GM20000 (cell line): ENCODE measurements at regions not wholly inside any gene's neighbourhood (a gene's known extent, or its start where the extent isn't known, plus 50 kb on each side); places are given as distances from the start of the nearest gene placed in this dataset.

ENCODE experiments used
- DNase-seq: peaks from one replicate; pipeline ENCODE4 v3.0.0; 2012; ENCODE audit warnings: low spot score
- TF ChIP-seq, protein P1 (sequence below): IDR thresholded peaks from 2 replicates; pipeline ENCODE4 v1.5.1; 2012; ENCODE audit warnings: mild to moderate bottlenecking, control low read depth; ENCODE audit errors: extremely low read depth, missing control alignments

DNA sequence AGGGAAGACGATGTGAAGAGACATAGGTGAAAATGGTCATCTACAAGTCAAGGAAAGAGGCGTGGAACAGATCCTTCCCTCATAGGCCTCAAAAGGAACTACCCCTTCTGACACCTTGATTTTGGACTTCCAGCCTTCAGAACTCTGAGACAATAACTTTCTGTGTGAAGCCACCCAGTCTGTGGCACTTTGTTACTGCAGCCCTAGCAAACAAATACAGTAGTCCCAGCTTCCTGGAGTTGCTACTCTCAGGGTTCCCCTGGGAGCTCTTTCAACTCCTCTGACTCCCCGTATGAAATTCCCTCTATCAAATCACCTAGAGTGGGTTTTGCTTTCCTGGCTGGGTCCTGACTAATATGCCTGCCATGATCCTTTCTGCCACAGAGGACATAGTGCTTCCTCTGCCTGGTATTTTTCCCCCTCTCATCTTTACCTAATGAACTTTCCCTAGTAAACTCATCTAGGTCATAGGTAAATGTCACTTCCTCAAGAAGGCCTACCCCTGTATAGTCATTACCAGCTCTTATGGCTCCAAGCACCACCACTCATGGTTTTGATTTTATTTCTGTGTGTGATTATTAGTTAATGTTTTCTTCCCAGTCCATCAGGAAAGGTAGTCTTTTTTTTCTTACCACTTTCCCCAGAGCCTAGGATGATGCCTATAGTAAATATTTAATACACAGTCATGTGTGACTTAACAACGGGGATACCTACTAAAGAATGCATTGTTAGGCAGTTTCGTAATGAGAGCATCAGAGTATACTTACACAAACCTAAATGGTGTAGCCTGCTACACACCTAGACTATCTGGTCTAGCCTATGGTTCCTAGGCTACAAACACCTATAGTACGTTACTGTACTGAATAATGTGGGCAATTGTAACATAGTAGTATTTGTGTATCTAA is 111.5 kb upstream of the LGALSL start:
- TF ChIP-seq, protein P1, sequence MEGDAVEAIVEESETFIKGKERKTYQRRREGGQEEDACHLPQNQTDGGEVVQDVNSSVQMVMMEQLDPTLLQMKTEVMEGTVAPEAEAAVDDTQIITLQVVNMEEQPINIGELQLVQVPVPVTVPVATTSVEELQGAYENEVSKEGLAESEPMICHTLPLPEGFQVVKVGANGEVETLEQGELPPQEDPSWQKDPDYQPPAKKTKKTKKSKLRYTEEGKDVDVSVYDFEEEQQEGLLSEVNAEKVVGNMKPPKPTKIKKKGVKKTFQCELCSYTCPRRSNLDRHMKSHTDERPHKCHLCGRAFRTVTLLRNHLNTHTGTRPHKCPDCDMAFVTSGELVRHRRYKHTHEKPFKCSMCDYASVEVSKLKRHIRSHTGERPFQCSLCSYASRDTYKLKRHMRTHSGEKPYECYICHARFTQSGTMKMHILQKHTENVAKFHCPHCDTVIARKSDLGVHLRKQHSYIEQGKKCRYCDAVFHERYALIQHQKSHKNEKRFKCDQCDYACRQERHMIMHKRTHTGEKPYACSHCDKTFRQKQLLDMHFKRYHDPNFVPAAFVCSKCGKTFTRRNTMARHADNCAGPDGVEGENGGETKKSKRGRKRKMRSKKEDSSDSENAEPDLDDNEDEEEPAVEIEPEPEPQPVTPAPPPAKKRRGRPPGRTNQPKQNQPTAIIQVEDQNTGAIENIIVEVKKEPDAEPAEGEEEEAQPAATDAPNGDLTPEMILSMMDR = no peak
- no peak for DNase-seq

DNA sequence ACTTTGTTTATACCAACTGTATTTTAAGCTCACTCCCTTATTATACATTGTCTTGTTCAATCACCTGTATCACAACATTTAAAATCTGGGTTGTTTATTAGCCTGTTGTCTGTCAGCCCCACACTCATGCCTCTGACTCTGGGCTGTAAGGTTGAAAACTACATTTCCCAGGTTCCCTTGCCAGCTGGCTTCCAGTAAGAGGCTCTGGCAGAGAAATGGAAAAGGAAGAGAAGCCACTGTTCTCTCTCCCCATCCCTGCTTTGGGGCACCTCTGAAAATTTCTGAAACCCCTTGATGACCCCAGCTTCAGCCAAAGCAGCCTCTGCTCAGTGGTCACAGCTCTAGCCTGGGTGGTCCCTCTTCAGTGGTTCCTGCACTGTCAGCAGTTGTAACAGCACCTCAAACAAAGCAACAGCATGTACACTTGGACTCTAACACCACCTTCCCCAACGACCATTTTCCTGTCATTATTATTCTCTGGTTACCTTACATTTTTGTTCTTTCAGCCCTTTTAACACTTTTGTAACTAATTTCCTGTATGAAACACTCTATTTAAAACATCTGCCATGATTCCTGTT is 108.9 kb upstream of the LGALSL start:
- no peak for DNase-seq
- TF ChIP-seq, protein P1 = no peak

GRCh38 chr2:64345998-64346397 is 108.0 kb upstream of the LGALSL start:
- no peak for DNase-seq
- TF ChIP-seq, protein P1 = no peak

DNA sequence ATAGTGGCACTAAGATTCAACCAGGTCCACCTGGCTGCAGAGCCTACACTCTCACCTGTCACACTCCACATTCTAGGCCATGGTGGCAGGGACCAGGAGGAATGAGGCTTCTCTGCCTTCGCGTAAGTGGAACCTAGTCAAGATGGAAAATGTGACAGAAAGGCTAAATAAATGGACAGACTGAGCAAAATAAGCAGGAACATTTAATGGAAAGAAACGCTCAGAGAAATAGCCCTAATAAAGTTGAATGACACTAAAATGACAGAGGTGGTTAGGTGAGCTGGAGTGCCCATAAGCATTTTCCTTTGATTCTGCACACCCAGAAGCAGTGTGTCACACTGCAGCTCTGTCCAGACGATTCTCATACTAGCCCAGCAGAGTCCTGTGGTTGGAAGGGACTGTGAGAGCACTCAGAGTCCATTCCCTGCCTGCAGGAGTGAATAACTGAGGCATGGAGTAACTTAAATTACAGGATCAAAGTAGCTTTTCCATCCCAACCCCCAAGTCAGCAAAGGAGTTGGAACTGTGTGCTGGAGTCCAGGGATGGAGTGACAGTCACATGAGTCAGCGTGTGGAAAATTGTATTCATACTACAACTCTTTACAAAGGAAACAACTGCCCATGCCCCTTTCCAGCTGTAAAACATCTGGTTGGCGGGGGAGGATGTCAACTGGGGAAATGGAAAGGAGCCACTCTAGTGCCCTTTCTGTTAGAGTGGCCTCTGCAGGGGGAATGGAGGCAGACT is 105.4 kb upstream of the LGALSL start:
- TF ChIP-seq, protein P1 = no peak
- no peak for DNase-seq

GRCh38 chr2:64349131-64349530 is 104.8 kb upstream of the LGALSL start:
- DNase-seq = no peak
- TF ChIP-seq, protein P1 = no peak

DNA sequence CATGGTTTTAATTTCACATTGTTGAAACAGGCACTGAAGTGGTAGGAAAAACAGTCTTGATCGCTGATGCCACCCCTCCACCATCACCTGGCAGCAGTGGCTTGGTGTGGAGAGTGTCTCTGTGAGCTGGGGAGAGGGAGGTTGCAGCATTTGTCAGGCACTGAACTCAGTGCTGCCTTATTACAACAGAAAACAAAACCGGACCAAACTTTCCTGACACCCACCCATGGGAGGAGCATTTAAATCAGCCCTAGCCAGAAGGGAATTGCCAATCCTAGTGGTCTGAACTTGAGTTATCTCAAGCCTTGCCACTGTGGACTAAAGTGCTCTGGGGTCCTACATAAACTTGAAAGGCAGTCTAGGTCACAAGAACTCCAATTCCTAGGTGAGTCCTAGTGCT is 103.0 kb upstream of the LGALSL start:
- DNase-seq = no peak
- TF ChIP-seq, protein P1 = no peak

DNA sequence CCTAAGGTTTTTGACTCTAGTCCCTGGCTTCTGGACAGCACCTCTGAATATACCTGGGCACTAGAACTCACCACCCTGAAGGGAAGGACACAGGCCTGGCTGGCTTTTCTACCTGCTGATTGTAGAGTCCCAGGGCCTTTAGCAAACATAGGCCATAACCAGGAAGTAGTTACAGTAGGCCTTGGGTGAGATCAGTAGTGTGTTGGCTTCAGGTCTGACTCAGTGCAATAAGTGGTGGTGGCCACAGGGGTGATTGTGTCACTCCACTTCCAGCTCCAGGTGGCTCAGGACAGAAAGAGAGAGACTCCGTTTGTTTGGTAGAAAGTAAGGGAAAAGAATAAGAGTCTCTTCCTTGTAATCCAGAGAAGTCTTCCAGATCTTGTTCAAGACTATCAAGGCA is 101.7 kb upstream of the LGALSL start:
- TF ChIP-seq, protein P1 = no peak
- no peak for DNase-seq
